ENCODE measurements at regions not wholly inside any gene's neighbourhood (a gene's known extent, or its start where the extent isn't known, plus 50 kb on each side); places are given as distances from the start of the nearest gene placed in this dataset.

DNA sequence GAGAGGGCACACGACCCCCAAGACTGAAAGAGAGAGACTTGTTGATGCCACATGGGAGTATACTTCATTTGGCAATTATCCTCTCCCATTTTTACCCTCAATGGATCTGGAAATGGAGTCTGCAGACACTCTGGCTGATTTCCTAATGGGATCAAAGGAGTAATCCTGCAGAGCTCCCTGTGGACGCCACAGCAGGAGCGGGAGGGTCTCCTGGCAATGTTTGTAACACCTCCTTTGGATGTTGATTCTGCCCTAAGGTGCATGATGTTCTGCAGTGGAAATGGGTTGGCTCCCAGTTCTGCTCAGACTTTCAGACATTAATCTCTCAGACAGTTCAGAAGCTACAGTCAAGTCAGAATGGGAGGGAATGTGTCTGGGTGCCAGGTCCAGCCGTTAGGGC, 166.0 kb upstream of the WDR11 start:
- H3K9ac ChIP-seq, result no peak overlapping the region
- Mint-ChIP-seq H3K4me3 (no peak overlapping the region), H3K36me3 (no peaks in the 10 kb centered on the region), H3K27ac (no peak overlapping the region), H3K9me3 (no peaks in the 10 kb centered on the region), H3K4me1 (peaks cover 9% of the 10 kb centered on the region), H3K27me3 (ENCODE audit: insufficient read depth, low read depth) (peaks cover 4% of the 10 kb centered on the region)
- H3K4me2 ChIP-seq, result no peak overlapping the region
- TF ChIP-seq EZH2 (IDR thresholded peaks at IDR 0.05), result no peak
- no peak for TF ChIP-seq EZH2phosphoT487 (IDR thresholded peaks at IDR 0.05)
- TF ChIP-seq, protein P1, sequence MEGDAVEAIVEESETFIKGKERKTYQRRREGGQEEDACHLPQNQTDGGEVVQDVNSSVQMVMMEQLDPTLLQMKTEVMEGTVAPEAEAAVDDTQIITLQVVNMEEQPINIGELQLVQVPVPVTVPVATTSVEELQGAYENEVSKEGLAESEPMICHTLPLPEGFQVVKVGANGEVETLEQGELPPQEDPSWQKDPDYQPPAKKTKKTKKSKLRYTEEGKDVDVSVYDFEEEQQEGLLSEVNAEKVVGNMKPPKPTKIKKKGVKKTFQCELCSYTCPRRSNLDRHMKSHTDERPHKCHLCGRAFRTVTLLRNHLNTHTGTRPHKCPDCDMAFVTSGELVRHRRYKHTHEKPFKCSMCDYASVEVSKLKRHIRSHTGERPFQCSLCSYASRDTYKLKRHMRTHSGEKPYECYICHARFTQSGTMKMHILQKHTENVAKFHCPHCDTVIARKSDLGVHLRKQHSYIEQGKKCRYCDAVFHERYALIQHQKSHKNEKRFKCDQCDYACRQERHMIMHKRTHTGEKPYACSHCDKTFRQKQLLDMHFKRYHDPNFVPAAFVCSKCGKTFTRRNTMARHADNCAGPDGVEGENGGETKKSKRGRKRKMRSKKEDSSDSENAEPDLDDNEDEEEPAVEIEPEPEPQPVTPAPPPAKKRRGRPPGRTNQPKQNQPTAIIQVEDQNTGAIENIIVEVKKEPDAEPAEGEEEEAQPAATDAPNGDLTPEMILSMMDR (IDR thresholded peaks at IDR 0.05), result no peak
- H4K20me1 ChIP-seq (ENCODE audit: low read depth), result no peaks in the 10 kb centered on the region
- no peak for DNase-seq (ENCODE audit: low spot score)
- no peaks in the 10 kb centered on the region for H3K4me1 ChIP-seq
- no peaks in the 10 kb centered on the region for H3K27me3 ChIP-seq
- no peak overlapping the region for H3K27ac ChIP-seq
- no peak overlapping the region for H2AFZ ChIP-seq (replicated peaks)
- no peaks in the 10 kb centered on the region for H3F3A ChIP-seq (ENCODE audit: low read depth)
- H3K79me2 ChIP-seq (ENCODE audit: low read depth), result no peaks in the 10 kb centered on the region
- H3K4me3 ChIP-seq, result no peak overlapping the region
- H3K9me3 ChIP-seq (ENCODE audit: low read depth), result no peaks in the 10 kb centered on the region
- no peaks in the 10 kb centered on the region for H3K36me3 ChIP-seq

DNA sequence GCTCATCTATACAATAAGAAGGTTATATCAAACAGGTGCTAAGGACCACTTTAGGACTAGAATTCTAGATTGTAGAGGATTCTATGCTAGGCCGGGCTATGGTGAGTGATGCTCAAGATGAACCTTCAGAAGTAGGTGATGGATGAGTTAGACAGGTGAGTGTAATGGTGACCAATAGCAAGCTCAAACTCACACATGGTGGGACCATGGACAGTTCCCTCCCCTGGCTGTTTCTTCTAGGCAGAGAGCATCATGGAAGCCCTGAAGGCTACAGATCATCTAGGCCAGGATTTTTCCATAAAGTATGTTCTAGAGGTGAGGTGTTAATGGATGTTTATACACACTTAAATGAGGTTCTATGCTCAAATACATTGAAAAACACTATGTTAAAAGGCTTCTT, 162.2 kb upstream of the WDR11 start:
- H3K9me3 Mint-ChIP-seq, result peaks cover 7% of the 10 kb centered on the region
- DNase-seq (ENCODE audit: low spot score), result no peak
- H3K4me1 Mint-ChIP-seq, result peaks cover 10% of the 10 kb centered on the region
- Histone ChIP-seq H4K20me1 (ENCODE audit: low read depth) (no peaks in the 10 kb centered on the region), H3F3A (ENCODE audit: low read depth) (no peaks in the 10 kb centered on the region), H3K4me3 (no peak overlapping the region), H3K27ac (no peak overlapping the region), H3K36me3 (no peaks in the 10 kb centered on the region), H3K9me3 (ENCODE audit: low read depth) (peaks cover under 1% of the 10 kb centered on the region), H3K4me1 (no peaks in the 10 kb centered on the region), H3K9ac (no peak overlapping the region), H3K79me2 (ENCODE audit: low read depth) (no peaks in the 10 kb centered on the region), H3K4me2 (no peak overlapping the region), H3K27me3 (no peaks in the 10 kb centered on the region), H2AFZ (replicated peaks) (no peak overlapping the region)
- peaks cover 4% of the 10 kb centered on the region for H3K27me3 Mint-ChIP-seq (ENCODE audit: insufficient read depth, low read depth)
- no peak overlapping the region for H3K27ac Mint-ChIP-seq
- TF ChIP-seq EZH2phosphoT487 (IDR thresholded peaks at IDR 0.05), result no peak
- TF ChIP-seq, protein P1 (IDR thresholded peaks at IDR 0.05), result no peak
- no peak for TF ChIP-seq EZH2 (IDR thresholded peaks at IDR 0.05)
- no peak overlapping the region for H3K4me3 Mint-ChIP-seq
- no peaks in the 10 kb centered on the region for H3K36me3 Mint-ChIP-seq

DNA sequence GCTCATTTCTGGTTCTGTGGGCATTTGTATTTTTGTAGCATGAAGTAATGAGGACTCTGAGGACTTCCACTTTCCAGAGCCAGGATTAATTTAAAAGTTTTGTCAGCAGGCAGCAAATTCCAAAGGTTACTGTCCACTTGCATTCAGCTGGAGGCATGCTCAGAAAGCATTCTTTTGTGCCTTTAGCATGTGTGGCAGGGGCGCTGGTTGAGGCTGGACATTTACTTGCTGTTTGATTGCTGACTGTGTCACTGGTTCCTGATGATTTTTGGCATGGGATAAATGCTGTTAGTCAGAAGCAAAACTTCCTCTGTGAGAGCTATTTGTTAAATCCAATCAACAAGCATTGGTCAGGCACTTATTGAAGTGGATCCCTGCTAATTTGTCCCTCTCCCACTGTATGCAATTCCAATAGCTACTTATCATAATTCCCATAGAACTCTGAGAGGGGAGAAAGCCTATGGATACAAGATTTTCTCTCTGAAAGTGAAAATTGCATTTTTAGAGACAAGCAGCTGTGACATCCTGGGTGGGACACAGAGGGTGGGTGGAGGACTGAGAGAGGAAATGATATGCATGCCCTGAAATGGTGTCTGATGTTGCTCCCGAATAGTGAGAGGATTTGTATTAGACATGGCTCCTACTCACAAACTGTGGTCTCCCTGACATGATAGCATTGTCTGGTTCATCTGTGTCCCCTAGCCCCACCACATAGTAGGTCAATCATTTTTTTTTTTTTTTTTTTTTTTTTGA, 161.2 kb upstream of the WDR11 start:
- Histone ChIP-seq H3K27ac (no peak overlapping the region), H3K9me3 (ENCODE audit: low read depth) (peaks cover 10% of the 10 kb centered on the region), H3K9ac (no peak overlapping the region), H2AFZ (replicated peaks) (no peak overlapping the region), H4K20me1 (ENCODE audit: low read depth) (no peaks in the 10 kb centered on the region), H3K36me3 (no peaks in the 10 kb centered on the region), H3K4me1 (no peaks in the 10 kb centered on the region), H3K79me2 (ENCODE audit: low read depth) (no peaks in the 10 kb centered on the region), H3K4me2 (no peak overlapping the region), H3K27me3 (no peaks in the 10 kb centered on the region), H3F3A (ENCODE audit: low read depth) (no peaks in the 10 kb centered on the region), H3K4me3 (no peak overlapping the region)
- TF ChIP-seq EZH2phosphoT487 (IDR thresholded peaks at IDR 0.05) (no peak), EZH2 (IDR thresholded peaks at IDR 0.05) (no peak)
- TF ChIP-seq, protein P1 (IDR thresholded peaks at IDR 0.05), result no peak
- DNase-seq (ENCODE audit: low spot score), result no peak
- H3K4me1 Mint-ChIP-seq, result peaks cover 10% of the 10 kb centered on the region
- no peak overlapping the region for H3K4me3 Mint-ChIP-seq
- no peak overlapping the region for H3K27ac Mint-ChIP-seq
- peaks cover 7% of the 10 kb centered on the region for H3K9me3 Mint-ChIP-seq
- peaks cover 4% of the 10 kb centered on the region for H3K27me3 Mint-ChIP-seq (ENCODE audit: insufficient read depth, low read depth)
- no peaks in the 10 kb centered on the region for H3K36me3 Mint-ChIP-seq
